ENCODE measurements at regions not wholly inside any gene's neighbourhood (a gene's known extent, or its start where the extent isn't known, plus 50 kb on each side); places are given as distances from the start of the nearest gene placed in this dataset.
"Not testable (repeated sequence)": the region's sequence is repeated elsewhere in the genome, so short reads cannot be mapped to it uniquely, and the experiment has no call there.

- Histone ChIP-seq H3K4me3 (ENCODE audit: low read depth in 1 of 2, low read length in 2 of 2) (no peak overlapping the region), H3K27me3 (ENCODE audit: control insufficient read depth in 1 of 2, insufficient read depth in 2 of 2, low read length in 2 of 2) (no peaks in the 10 kb centered on the region), H3K4me1 (ENCODE audit: insufficient read depth, low read length) (no peaks in the 10 kb centered on the region), H3K27ac (ENCODE audit: low read depth, low read length) (no peak overlapping the region), H3K9ac (ENCODE audit: low read length) (no peak overlapping the region), H3K9me3 (ENCODE audit: low read length) (peaks cover 9% of the 10 kb centered on the region), H3K36me3 (ENCODE audit: insufficient read depth, low read length) (no peaks in the 10 kb centered on the region)
Observed at GRCh38 chr19:28632371-28633080, 580.4 kb downstream of the UQCRFS1 start.

GRCh38 chr19:28631961-28632360 is 581.0 kb downstream of the UQCRFS1 start:
- no peaks in the 10 kb centered on the region for H3K36me3 ChIP-seq (ENCODE audit: insufficient read depth, low read length)

GRCh38 chr19:28627669-28628068 is 585.3 kb downstream of the UQCRFS1 start:
- Histone ChIP-seq H3K27ac (ENCODE audit: low read depth, low read length) (no peak overlapping the region), H3K36me3 (ENCODE audit: insufficient read depth, low read length) (no peaks in the 10 kb centered on the region), H3K4me1 (ENCODE audit: insufficient read depth, low read length) (no peaks in the 10 kb centered on the region), H3K9ac (ENCODE audit: low read length) (no peak overlapping the region), H3K4me3 (ENCODE audit: low read depth in 1 of 2, low read length in 2 of 2) (no peak overlapping the region), H3K9me3 (ENCODE audit: low read length) (peaks cover 5% of the 10 kb centered on the region), H3K27me3 (ENCODE audit: control insufficient read depth in 1 of 2, insufficient read depth in 2 of 2, low read length in 2 of 2) (no peaks in the 10 kb centered on the region)

More at GRCh38 chr19:28631961-28632360, 581.0 kb downstream of the UQCRFS1 start:
- H3K9me3 ChIP-seq (ENCODE audit: low read length) = peaks cover 11% of the 10 kb centered on the region
- no peaks in the 10 kb centered on the region for H3K27me3 ChIP-seq (ENCODE audit: control insufficient read depth in 1 of 2, insufficient read depth in 2 of 2, low read length in 2 of 2)
- H3K4me1 ChIP-seq (ENCODE audit: insufficient read depth, low read length) = no peaks in the 10 kb centered on the region
- H3K27ac ChIP-seq (ENCODE audit: low read depth, low read length) = no peak overlapping the region
- H3K4me3 ChIP-seq (ENCODE audit: low read depth in 1 of 2, low read length in 2 of 2) = no peak overlapping the region
- H3K9ac ChIP-seq (ENCODE audit: low read length) = no peak overlapping the region

GRCh38 chr19:28626407-28626806 is 586.5 kb downstream of the UQCRFS1 start:
- H3K9me3 ChIP-seq (ENCODE audit: low read length); H3K27ac ChIP-seq (ENCODE audit: low read depth, low read length); H3K9ac ChIP-seq (ENCODE audit: low read length); H3K36me3 ChIP-seq (ENCODE audit: insufficient read depth, low read length); H3K27me3 ChIP-seq (ENCODE audit: control insufficient read depth in 1 of 2, insufficient read depth in 2 of 2, low read length in 2 of 2); H3K4me1 ChIP-seq (ENCODE audit: insufficient read depth, low read length); H3K4me3 ChIP-seq (ENCODE audit: low read depth in 1 of 2, low read length in 2 of 2): not testable (repeated sequence)

GRCh38 chr19:28619816-28620429 is 593.0 kb downstream of the UQCRFS1 start:
- Histone ChIP-seq H3K36me3 (ENCODE audit: insufficient read depth, low read length) (no peaks in the 10 kb centered on the region), H3K4me1 (ENCODE audit: insufficient read depth, low read length) (no peaks in the 10 kb centered on the region), H3K27ac (ENCODE audit: low read depth, low read length) (no peak overlapping the region), H3K9me3 (ENCODE audit: low read length) (no peaks in the 10 kb centered on the region), H3K27me3 (ENCODE audit: control insufficient read depth in 1 of 2, insufficient read depth in 2 of 2, low read length in 2 of 2) (no peaks in the 10 kb centered on the region), H3K4me3 (ENCODE audit: low read depth in 1 of 2, low read length in 2 of 2) (no peak overlapping the region), H3K9ac (ENCODE audit: low read length) (no peak overlapping the region)

GRCh38 chr19:28618504-28618903 is 594.4 kb downstream of the UQCRFS1 start:
- Histone ChIP-seq H3K9me3 (ENCODE audit: low read length) (no peaks in the 10 kb centered on the region), H3K36me3 (ENCODE audit: insufficient read depth, low read length) (no peaks in the 10 kb centered on the region), H3K27me3 (ENCODE audit: control insufficient read depth in 1 of 2, insufficient read depth in 2 of 2, low read length in 2 of 2) (no peaks in the 10 kb centered on the region), H3K27ac (ENCODE audit: low read depth, low read length) (no peak overlapping the region), H3K4me3 (ENCODE audit: low read depth in 1 of 2, low read length in 2 of 2) (no peak overlapping the region), H3K4me1 (ENCODE audit: insufficient read depth, low read length) (no peaks in the 10 kb centered on the region), H3K9ac (ENCODE audit: low read length) (no peak overlapping the region)

GRCh38 chr19:28615966-28616365 is 597.0 kb downstream of the UQCRFS1 start:
- Histone ChIP-seq H3K36me3 (ENCODE audit: insufficient read depth, low read length) (no peaks in the 10 kb centered on the region), H3K27ac (ENCODE audit: low read depth, low read length) (no peak overlapping the region), H3K27me3 (ENCODE audit: control insufficient read depth in 1 of 2, insufficient read depth in 2 of 2, low read length in 2 of 2) (no peaks in the 10 kb centered on the region), H3K4me1 (ENCODE audit: insufficient read depth, low read length) (no peaks in the 10 kb centered on the region), H3K9me3 (ENCODE audit: low read length) (no peaks in the 10 kb centered on the region), H3K9ac (ENCODE audit: low read length) (no peak overlapping the region), H3K4me3 (ENCODE audit: low read depth in 1 of 2, low read length in 2 of 2) (no peak overlapping the region)

GRCh38 chr19:28615546-28615916 is 597.4 kb downstream of the UQCRFS1 start:
- H3K9ac ChIP-seq (ENCODE audit: low read length) = no peak overlapping the region
- H3K36me3 ChIP-seq (ENCODE audit: insufficient read depth, low read length) = no peaks in the 10 kb centered on the region
- H3K4me3 ChIP-seq (ENCODE audit: low read depth in 1 of 2, low read length in 2 of 2) = no peak overlapping the region
- H3K4me1 ChIP-seq (ENCODE audit: insufficient read depth, low read length) = no peaks in the 10 kb centered on the region
- H3K9me3 ChIP-seq (ENCODE audit: low read length) = no peaks in the 10 kb centered on the region
- H3K27me3 ChIP-seq (ENCODE audit: control insufficient read depth in 1 of 2, insufficient read depth in 2 of 2, low read length in 2 of 2) = no peaks in the 10 kb centered on the region
- no peak overlapping the region for H3K27ac ChIP-seq (ENCODE audit: low read depth, low read length)

GRCh38 chr19:28614634-28615545 is 598.1 kb downstream of the UQCRFS1 start:
- no peaks in the 10 kb centered on the region for H3K27me3 ChIP-seq (ENCODE audit: control insufficient read depth in 1 of 2, insufficient read depth in 2 of 2, low read length in 2 of 2)
- H3K27ac ChIP-seq (ENCODE audit: low read depth, low read length) = no peak overlapping the region
- H3K4me1 ChIP-seq (ENCODE audit: insufficient read depth, low read length) = no peaks in the 10 kb centered on the region
- H3K4me3 ChIP-seq (ENCODE audit: low read depth in 1 of 2, low read length in 2 of 2) = no peak overlapping the region
- no peaks in the 10 kb centered on the region for H3K36me3 ChIP-seq (ENCODE audit: insufficient read depth, low read length)
- H3K9me3 ChIP-seq (ENCODE audit: low read length) = no peaks in the 10 kb centered on the region
- H3K9ac ChIP-seq (ENCODE audit: low read length) = no peak overlapping the region

GRCh38 chr19:28612275-28612769 is 600.6 kb downstream of the UQCRFS1 start:
- Histone ChIP-seq H3K36me3 (ENCODE audit: insufficient read depth, low read length) (no peaks in the 10 kb centered on the region), H3K4me1 (ENCODE audit: insufficient read depth, low read length) (no peaks in the 10 kb centered on the region), H3K9me3 (ENCODE audit: low read length) (no peaks in the 10 kb centered on the region), H3K27me3 (ENCODE audit: control insufficient read depth in 1 of 2, insufficient read depth in 2 of 2, low read length in 2 of 2) (no peaks in the 10 kb centered on the region), H3K9ac (ENCODE audit: low read length) (no peak overlapping the region), H3K27ac (ENCODE audit: low read depth, low read length) (no peak overlapping the region), H3K4me3 (ENCODE audit: low read depth in 1 of 2, low read length in 2 of 2) (no peak overlapping the region)

GRCh38 chr19:28611227-28611914 is 601.6 kb downstream of the UQCRFS1 start:
- not testable (repeated sequence) for H3K4me3 ChIP-seq (ENCODE audit: low read depth in 1 of 2, low read length in 2 of 2); H3K36me3 ChIP-seq (ENCODE audit: insufficient read depth, low read length); H3K9me3 ChIP-seq (ENCODE audit: low read length); H3K4me1 ChIP-seq (ENCODE audit: insufficient read depth, low read length); H3K27ac ChIP-seq (ENCODE audit: low read depth, low read length); H3K9ac ChIP-seq (ENCODE audit: low read length); H3K27me3 ChIP-seq (ENCODE audit: control insufficient read depth in 1 of 2, insufficient read depth in 2 of 2, low read length in 2 of 2)
